ENCODE measurements at regions not wholly inside any gene's neighbourhood (a gene's known extent, or its start where the extent isn't known, plus 50 kb on each side); places are given as distances from the start of the nearest gene placed in this dataset.

DNA sequence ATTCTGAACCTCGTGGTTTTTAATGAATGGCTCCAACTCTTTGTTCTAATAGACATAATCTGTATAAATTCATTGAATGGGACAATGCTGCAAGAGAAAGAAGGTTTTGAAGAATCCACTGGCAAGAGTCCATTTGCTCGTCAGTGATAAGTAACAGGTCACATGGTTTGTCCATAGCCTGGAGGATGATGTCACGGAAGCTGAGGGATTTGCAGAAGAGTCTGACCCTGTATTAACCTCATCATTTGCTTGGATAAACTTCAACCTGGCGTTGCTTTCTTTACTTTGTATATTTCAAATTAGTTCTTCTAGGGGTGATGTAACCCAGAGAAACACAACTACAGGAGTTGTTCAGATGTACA lies 197.4 kb downstream of the GAS1 start:
- DNase-seq: no peak
- ChIA-PET CTCF (no interaction called here), POLR2A (no interaction called here)
- Mint-ChIP-seq H3K4me1 (no peaks in the 10 kb centered on the region), H3K36me3 (ENCODE audit: low read depth) (no peaks in the 10 kb centered on the region), H3K4me3 (no peak overlapping the region), H3K9me3 (no peaks in the 10 kb centered on the region), H3K27ac (no peak overlapping the region), H3K27me3 (no peaks in the 10 kb centered on the region)
- TF ChIP-seq, protein P1, sequence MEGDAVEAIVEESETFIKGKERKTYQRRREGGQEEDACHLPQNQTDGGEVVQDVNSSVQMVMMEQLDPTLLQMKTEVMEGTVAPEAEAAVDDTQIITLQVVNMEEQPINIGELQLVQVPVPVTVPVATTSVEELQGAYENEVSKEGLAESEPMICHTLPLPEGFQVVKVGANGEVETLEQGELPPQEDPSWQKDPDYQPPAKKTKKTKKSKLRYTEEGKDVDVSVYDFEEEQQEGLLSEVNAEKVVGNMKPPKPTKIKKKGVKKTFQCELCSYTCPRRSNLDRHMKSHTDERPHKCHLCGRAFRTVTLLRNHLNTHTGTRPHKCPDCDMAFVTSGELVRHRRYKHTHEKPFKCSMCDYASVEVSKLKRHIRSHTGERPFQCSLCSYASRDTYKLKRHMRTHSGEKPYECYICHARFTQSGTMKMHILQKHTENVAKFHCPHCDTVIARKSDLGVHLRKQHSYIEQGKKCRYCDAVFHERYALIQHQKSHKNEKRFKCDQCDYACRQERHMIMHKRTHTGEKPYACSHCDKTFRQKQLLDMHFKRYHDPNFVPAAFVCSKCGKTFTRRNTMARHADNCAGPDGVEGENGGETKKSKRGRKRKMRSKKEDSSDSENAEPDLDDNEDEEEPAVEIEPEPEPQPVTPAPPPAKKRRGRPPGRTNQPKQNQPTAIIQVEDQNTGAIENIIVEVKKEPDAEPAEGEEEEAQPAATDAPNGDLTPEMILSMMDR (IDR thresholded peaks at IDR 0.05): no peak
- ATAC-seq (ENCODE audit: low read depth): no peak
- intact Hi-C loops (cut with micrococcal nuclease): no loop called here

- no peaks in the 10 kb centered on the region for H3K27me3 Mint-ChIP-seq
- ChIA-PET POLR2A (no interaction called here), CTCF (no interaction called here)
- H3K27ac Mint-ChIP-seq: no peak overlapping the region
- H3K9me3 Mint-ChIP-seq: no peaks in the 10 kb centered on the region
- no peaks in the 10 kb centered on the region for H3K4me1 Mint-ChIP-seq
- intact Hi-C loops (cut with micrococcal nuclease): no loop called here
- H3K4me3 Mint-ChIP-seq: no peak overlapping the region
- no peaks in the 10 kb centered on the region for H3K36me3 Mint-ChIP-seq (ENCODE audit: low read depth)
- TF ChIP-seq, protein P1 (IDR thresholded peaks at IDR 0.05): no peak
- no peak for ATAC-seq (ENCODE audit: low read depth)
- DNase-seq: no peak
Observed at GRCh38 chr9:86749161-86749893, 198.0 kb downstream of the GAS1 start.

- no peak for DNase-seq
- Mint-ChIP-seq H3K27ac (no peak overlapping the region), H3K4me3 (no peak overlapping the region), H3K4me1 (no peaks in the 10 kb centered on the region), H3K27me3 (no peaks in the 10 kb centered on the region), H3K36me3 (ENCODE audit: low read depth) (no peaks in the 10 kb centered on the region), H3K9me3 (no peaks in the 10 kb centered on the region)
- CTCF ChIA-PET: no interaction called here
- POLR2A ChIA-PET: no interaction called here
- intact Hi-C loops (cut with micrococcal nuclease): no loop called here
- TF ChIP-seq, protein P1 (IDR thresholded peaks at IDR 0.05): no peak
- no peak for ATAC-seq (ENCODE audit: low read depth)
Observed at GRCh38 chr9:86747711-86748110, 199.6 kb downstream of the GAS1 start.

- Mint-ChIP-seq H3K27ac (no peak overlapping the region), H3K9me3 (no peaks in the 10 kb centered on the region), H3K4me1 (no peaks in the 10 kb centered on the region), H3K27me3 (no peaks in the 10 kb centered on the region), H3K36me3 (ENCODE audit: low read depth) (no peaks in the 10 kb centered on the region), H3K4me3 (no peak overlapping the region)
- intact Hi-C loops (cut with micrococcal nuclease): no loop called here
- no peak for DNase-seq
- CTCF ChIA-PET: no interaction called here
- POLR2A ChIA-PET: no interaction called here
- TF ChIP-seq, protein P1 (IDR thresholded peaks at IDR 0.05): no peak
- ATAC-seq (ENCODE audit: low read depth): no peak
Observed at GRCh38 chr9:86741311-86742208, 205.7 kb downstream of the GAS1 start.

DNA sequence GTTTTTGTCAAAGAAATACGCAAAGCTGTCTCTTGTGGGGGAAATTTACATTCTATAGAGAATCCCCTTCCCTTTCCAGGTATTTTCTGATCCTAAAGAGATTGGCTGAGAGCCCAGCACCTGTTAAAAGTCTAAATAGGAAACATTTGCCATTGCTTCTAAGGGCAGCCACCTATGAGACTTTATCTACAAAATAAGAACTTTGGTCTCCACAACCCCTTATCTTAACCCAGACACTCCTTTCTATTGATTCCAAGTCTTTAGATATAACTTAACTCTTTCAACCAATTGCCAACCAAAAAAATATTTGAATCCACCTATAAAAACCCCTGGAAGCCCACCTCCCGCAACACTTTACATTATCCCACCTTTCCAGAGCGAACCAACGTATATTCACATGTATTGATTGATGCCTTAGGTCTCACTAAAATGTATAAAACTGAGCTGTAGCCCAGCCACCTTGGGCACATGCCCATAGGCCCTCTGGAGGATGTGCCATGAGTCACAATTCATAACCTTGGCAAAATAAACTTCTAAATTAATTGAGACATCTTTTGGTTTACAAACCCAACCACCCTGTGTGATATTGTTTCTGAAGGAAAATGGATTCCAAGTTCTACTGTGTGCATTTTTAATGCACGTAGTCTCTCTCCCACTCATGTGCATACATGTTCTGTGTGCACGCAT lies 211.4 kb downstream of the GAS1 start:
- POLR2A ChIA-PET: no interaction called here
- H3K9me3 Mint-ChIP-seq: no peaks in the 10 kb centered on the region

More for the DNA sequence above, 211.4 kb downstream of the GAS1 start:
- DNase-seq: no peak
- Mint-ChIP-seq H3K4me1 (no peaks in the 10 kb centered on the region), H3K4me3 (no peak overlapping the region), H3K27me3 (no peaks in the 10 kb centered on the region), H3K27ac (no peak overlapping the region), H3K36me3 (ENCODE audit: low read depth) (no peaks in the 10 kb centered on the region)
- TF ChIP-seq, protein P1 (IDR thresholded peaks at IDR 0.05): no peak
- ATAC-seq (ENCODE audit: low read depth): no peak
- intact Hi-C loops (cut with micrococcal nuclease): no loop called here
- CTCF ChIA-PET: no interaction called here
